Left ventricle myocardium superior (tissue), 1 donor: ENCODE measurements at regions not wholly inside any gene's neighbourhood (a gene's known extent, or its start where the extent isn't known, plus 50 kb on each side); places are given as distances from the start of the nearest gene placed in this dataset.
A peak's percentile ranks its signal among the peaks of the same experiment; 100 is the strongest.

ENCODE experiments used
- ATAC-seq: fragments of 200-7000 bp; cut with Tn5 transposase; one replicate; pipeline ENCODE4 v1.9.1; 2020; ENCODE audit warnings: mild to moderate bottlenecking, moderate library complexity
- DNase-seq: peaks from one replicate; pipeline ENCODE4 v3.0.0-alpha.2; 2020
- intact Hi-C: fragments of 100-400 bp; cut with micrococcal nuclease; formaldehyde crosslinking; loops from one replicate; pipeline ENCODE4 v1.11.0; 2022
- donor health status: DM: no; HTN: yes; CAD: no; lungs with severe emphysema.

DNA sequence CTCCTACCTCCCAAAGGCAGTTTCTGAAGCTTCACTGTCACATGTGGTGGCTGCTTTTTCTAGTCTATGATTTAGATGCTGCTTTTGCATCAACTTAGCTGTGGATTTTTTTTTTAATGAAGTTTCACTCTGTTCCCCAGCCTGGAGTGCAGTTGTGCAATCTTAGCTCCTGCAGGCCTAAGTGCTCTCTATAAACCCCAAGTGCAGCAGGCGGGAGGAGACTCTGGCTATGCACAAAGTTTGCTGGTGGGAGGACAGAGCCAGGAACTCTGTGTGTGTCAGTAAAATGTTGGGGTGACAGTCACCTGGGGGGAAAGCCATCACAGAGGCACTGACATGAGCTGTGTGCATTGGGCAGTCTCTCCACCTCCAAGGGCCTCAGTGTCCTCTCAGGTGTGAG, 138.8 kb upstream of the FAM20C start:
- DNase-seq (no peak), ATAC-seq (no peak)
- intact Hi-C loops, result no loop called here

DNA sequence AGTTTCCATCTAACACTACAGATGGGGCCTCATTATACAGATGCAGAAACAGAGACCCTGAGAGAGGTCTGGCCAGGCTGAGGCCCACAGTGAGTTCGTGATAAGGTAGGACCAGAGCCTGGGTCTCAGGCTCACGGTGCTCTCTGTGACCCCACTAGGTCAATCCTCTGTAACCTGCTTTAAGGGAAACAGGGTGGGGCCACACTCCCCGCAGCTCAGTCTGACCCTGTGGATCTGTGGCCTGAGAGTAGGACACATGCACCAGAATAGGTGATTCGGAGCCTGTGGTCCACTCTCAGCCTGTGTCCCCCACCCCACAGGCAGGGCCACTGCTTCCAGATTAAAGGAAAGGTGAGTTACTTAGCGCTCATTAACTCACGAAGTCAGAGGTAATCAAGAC, 137.8 kb upstream of the FAM20C start:
- DNase-seq, result peak; percentile 8
- no peak for ATAC-seq
- intact Hi-C loops, result no loop called here

GRCh38 chr7:55690-56248, 136.6 kb upstream of the FAM20C start:
- intact Hi-C loops, result no loop called here
- DNase-seq (peak; percentile 6), ATAC-seq (no peak)

GRCh38 chr7:56291-56913, 136.0 kb upstream of the FAM20C start:
- DNase-seq, result peak; percentile 41
- intact Hi-C loops, result no loop called here
- peak; percentile 52 for ATAC-seq

DNA sequence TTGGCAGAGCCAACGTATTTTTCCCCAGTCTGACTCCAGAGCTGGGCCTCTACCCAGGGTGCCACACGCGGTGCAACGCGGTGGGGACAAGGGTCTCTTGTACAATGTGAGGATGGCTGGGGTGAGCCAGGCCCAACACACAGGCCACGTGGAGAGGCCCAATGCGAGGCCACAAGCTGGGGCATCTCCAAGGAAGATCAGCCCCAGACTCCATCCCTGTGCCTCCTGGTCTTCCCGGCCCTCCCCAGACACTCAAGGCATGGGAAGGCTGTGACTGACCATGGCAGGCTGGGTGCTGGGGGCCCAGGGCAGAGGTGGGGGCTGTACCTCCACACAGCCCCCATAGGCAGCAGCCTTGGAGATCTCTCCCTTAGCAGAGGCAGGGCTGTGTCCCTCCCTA, 135.3 kb upstream of the FAM20C start:
- intact Hi-C loops, result no loop called here
- DNase-seq (peak; percentile 15), ATAC-seq (no peak)

- intact Hi-C loops, result no loop called here
- DNase-seq (peak; percentile 14), ATAC-seq (no peak)
Observed at GRCh38 chr7:57482-58255, 134.7 kb upstream of the FAM20C start.

- ATAC-seq, result no peak
- peak; percentile 11 for DNase-seq
- intact Hi-C loops, result no loop called here
Observed at GRCh38 chr7:58316-58715, 134.1 kb upstream of the FAM20C start.

GRCh38 chr7:59079-60016, 133.0 kb upstream of the FAM20C start:
- no peak for ATAC-seq
- intact Hi-C loops, result no loop called here
- DNase-seq, result peak; percentile 14

GRCh38 chr7:60017-60675, 132.2 kb upstream of the FAM20C start:
- ATAC-seq, result no peak
- intact Hi-C loops, result no loop called here
- DNase-seq, result peak; percentile 13

GRCh38 chr7:60706-61105, 131.7 kb upstream of the FAM20C start:
- ATAC-seq, result no peak
- peak; percentile 16 for DNase-seq
- intact Hi-C loops, result no loop called here

DNA sequence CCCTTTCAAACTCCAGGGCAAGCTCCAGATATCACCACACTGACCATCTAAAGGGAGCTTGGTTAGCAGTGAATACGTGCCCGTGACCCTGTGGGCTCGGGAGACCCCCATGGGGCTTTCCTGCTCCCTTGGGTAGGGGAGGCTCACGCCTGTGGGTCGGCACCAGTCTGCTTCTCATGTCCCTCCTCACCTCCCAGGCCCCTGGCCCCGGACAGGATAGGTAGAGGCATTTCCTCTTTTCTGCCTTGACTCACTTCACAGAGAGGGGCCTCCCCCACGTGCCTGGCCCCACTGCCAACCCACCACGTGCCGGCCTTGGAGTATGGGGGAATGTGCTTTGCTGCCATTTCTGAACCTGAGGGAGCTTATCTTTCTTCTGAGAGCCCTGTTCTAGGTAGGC, 131.3 kb upstream of the FAM20C start:
- intact Hi-C loops, result no loop called here
- ATAC-seq (no peak), DNase-seq (peak; percentile 12)

GRCh38 chr7:61576-62360, 130.6 kb upstream of the FAM20C start:
- intact Hi-C loops, result no loop called here
- ATAC-seq (no peak), DNase-seq (peak; percentile 12)

- intact Hi-C loops, result no loop called here
- ATAC-seq (no peak), DNase-seq (peak; percentile 26)
Observed at GRCh38 chr7:62361-63116, 129.8 kb upstream of the FAM20C start.

GRCh38 chr7:63117-63480, 129.3 kb upstream of the FAM20C start:
- intact Hi-C loops, result no loop called here
- peak; percentile 16 for DNase-seq
- no peak for ATAC-seq

GRCh38 chr7:63521-64021, 128.8 kb upstream of the FAM20C start:
- ATAC-seq (peak; percentile 28), DNase-seq (peak; percentile 42)
- intact Hi-C loops, result no loop called here

GRCh38 chr7:64098-64915, 128.1 kb upstream of the FAM20C start:
- intact Hi-C loops, result no loop called here
- DNase-seq (peak; percentile 78), ATAC-seq (peak; percentile 89)

GRCh38 chr7:64916-65341, 127.4 kb upstream of the FAM20C start:
- DNase-seq (peak; percentile 38), ATAC-seq (peak; percentile 74)
- intact Hi-C loops, result no loop called here
